Umbilical cord (tissue), 1 donor: ENCODE measurements at regions not wholly inside any gene's neighbourhood (a gene's known extent, or its start where the extent isn't known, plus 50 kb on each side); places are given as distances from the start of the nearest gene placed in this dataset.

Experiments
- DNase-seq: peaks from one replicate; pipeline ENCODE4 v3.0.0-alpha.2; 2015; ENCODE audit warnings: low spot score

- DNase-seq, result no peak
These were observed 171.4 kb upstream of the KLF4 start for GRCh38 chr9:107660976-107661375.

GRCh38 chr9:107653263-107653821 lies 163.8 kb upstream of the KLF4 start:
- DNase-seq, result no peak

GRCh38 chr9:107650995-107651394 lies 161.4 kb upstream of the KLF4 start:
- DNase-seq, result no peak

- no peak for DNase-seq
These were observed 160.8 kb upstream of the KLF4 start for GRCh38 chr9:107650321-107650720.

- DNase-seq, result no peak
These were observed 158.7 kb upstream of the KLF4 start for GRCh38 chr9:107648153-107648715.

GRCh38 chr9:107647611-107648010 lies 158.0 kb upstream of the KLF4 start:
- DNase-seq, result no peak

GRCh38 chr9:107647141-107647540 lies 157.6 kb upstream of the KLF4 start:
- DNase-seq, result no peak

- DNase-seq, result no peak
These were observed 155.9 kb upstream of the KLF4 start for GRCh38 chr9:107645464-107645833.

- DNase-seq, result peak; percentile 51
These were observed 155.3 kb upstream of the KLF4 start for GRCh38 chr9:107644733-107645463.

- DNase-seq, result no peak
These were observed 149.9 kb upstream of the KLF4 start for GRCh38 chr9:107639426-107639825.

- peak; percentile 72 for DNase-seq
These were observed 149.1 kb upstream of the KLF4 start for GRCh38 chr9:107638521-107639310.

GRCh38 chr9:107637421-107638420 lies 148.2 kb upstream of the KLF4 start:
- DNase-seq, result peak; percentile 98

GRCh38 chr9:107636571-107637381 lies 147.2 kb upstream of the KLF4 start:
- DNase-seq, result peak; percentile 85

- no peak for DNase-seq
These were observed 146.2 kb upstream of the KLF4 start for GRCh38 chr9:107635803-107636174.

GRCh38 chr9:107635101-107635802 lies 145.7 kb upstream of the KLF4 start:
- no peak for DNase-seq

- no peak for DNase-seq
These were observed 143.8 kb upstream of the KLF4 start for GRCh38 chr9:107633406-107633805.

GRCh38 chr9:107632661-107633060 lies 143.1 kb upstream of the KLF4 start:
- no peak for DNase-seq

GRCh38 chr9:107632216-107632615 lies 142.6 kb upstream of the KLF4 start:
- no peak for DNase-seq

GRCh38 chr9:107631788-107632187 lies 142.2 kb upstream of the KLF4 start:
- peak; percentile 35 for DNase-seq

GRCh38 chr9:107630156-107630555 lies 140.6 kb upstream of the KLF4 start:
- no peak for DNase-seq
